Activated CD4-positive, alpha-beta T cell treated with anti-CD3 and anti-CD28 coated beads, Interleukin-2, amount 50 U/mL, for 48 hours (primary cell): ENCODE measurements at regions not wholly inside any gene's neighbourhood (a gene's known extent, or its start where the extent isn't known, plus 50 kb on each side); places are given as distances from the start of the nearest gene placed in this dataset.
A peak's percentile ranks its signal among the peaks of the same experiment; 100 is the strongest.

ENCODE experiments used
- DNase-seq, 2 experiments: peaks; one replicate each; pipeline ENCODE4 v3.0.0-alpha.2; 2020

GRCh38 chr6:16849988-16850680 lies 88.9 kb upstream of the ATXN1 start:
- no peak for DNase-seq

DNA sequence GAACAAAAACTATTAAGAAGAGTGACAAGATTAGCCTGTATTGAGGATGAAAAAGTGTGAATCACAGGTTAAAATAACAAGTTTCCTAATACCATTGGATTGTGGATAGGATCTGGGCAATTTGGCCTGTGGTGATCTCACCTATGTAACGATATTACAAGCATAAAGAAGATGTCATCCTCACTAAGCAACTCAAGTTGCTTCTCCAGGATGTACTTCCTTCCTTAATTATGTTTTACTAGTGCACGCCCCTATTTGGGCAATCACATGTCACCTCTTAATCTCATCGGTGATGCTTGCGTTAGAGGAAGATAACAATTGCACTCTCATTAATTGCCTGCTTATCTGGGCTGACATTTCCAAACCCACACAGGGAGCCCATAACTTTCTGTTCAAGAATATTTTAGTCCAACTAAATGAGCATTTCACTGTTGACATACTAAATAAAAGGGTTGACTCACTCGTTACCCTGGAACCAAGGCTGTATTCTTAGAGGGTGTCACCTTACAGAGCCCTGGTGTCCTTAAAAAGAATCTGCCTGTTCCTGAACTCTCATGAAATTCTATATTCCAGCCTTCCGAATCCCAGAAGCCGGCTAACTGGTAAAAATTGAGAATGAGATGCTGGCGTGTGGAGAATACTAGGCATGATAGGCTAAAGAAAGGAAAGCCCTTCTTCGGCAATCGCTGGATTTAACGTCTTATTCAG lies 88.2 kb upstream of the ATXN1 start:
- no peak for DNase-seq

GRCh38 chr6:16846399-16846778 lies 85.1 kb upstream of the ATXN1 start:
- DNase-seq: no peak

- no peak for DNase-seq
Observed at GRCh38 chr6:16844183-16844582, 82.9 kb upstream of the ATXN1 start.

DNA sequence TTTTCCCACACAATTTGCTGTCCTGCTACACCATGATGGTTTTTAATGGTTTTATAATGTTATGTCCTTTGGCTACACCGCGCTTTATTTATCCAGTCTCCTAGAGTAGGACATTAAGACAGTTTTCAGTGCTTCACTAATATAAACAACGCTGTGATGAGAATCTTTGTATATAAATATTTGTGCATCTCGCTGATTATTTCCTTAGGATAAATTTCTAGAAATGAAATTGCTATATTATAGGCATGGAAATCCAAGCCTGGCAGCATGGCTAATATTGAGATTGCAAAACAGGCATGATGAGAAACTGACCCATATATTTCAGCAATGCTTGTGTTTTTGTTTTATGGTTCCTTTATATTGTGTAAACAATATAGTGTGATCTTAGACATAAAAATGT lies 81.4 kb upstream of the ATXN1 start:
- DNase-seq: no peak

DNA sequence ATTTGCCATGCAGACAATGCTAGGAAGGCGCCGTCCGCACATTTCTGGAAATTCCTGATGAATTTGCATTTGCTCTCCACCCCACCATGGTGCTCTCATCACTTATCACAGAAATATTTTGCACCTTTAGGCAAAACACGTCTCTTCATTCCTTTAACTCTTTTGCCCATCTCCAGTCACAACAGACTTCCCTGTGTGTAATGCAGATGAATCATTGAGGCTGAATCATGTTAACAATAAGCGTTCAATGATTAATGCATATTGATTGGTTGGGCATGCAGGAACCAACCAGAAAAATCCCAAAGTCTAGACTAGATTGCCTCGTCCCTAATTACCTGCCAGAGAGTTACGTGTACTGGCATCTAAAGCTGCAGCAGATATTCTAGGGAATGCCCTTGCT lies 80.0 kb upstream of the ATXN1 start:
- no peak for DNase-seq

DNA sequence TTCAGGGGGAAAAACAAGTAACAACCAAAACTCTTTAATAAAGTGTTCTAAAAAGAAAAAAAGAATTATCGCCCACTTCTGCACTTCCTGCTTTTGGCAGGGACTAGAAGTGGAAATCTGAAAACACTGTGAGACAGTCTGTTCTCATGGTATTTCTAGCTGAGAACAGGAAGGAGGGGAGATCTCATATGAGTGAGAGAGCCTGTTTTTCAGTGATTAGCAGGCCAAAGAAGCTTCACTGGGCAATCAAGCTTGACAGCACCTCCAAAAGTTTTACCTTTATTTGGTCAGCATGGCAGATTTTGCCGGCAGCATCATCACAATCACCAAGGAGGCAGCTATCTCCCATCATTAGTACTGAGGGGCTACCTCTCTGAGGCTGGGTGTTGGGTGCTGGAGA lies 79.5 kb upstream of the ATXN1 start:
- DNase-seq: no peak

DNA sequence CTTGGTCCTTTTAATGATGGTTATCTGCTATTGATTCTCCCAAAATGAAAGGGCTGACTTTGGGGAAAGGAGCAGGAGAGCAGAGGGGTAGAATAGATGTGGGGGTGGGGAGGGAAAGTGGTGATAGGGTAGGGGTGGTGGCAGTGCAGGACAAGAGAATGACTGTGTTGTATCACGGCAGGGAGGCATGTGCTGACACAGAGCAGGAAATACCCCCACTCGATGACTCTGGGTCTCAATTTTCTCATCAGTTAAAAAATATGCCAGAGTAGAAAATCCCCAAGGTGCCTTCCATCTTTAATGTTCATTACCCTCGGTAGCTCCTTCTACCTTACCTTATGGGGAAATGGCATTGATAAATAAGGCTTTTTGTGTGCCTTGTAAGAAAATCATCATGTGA lies 79.0 kb upstream of the ATXN1 start:
- no peak for DNase-seq

DNA sequence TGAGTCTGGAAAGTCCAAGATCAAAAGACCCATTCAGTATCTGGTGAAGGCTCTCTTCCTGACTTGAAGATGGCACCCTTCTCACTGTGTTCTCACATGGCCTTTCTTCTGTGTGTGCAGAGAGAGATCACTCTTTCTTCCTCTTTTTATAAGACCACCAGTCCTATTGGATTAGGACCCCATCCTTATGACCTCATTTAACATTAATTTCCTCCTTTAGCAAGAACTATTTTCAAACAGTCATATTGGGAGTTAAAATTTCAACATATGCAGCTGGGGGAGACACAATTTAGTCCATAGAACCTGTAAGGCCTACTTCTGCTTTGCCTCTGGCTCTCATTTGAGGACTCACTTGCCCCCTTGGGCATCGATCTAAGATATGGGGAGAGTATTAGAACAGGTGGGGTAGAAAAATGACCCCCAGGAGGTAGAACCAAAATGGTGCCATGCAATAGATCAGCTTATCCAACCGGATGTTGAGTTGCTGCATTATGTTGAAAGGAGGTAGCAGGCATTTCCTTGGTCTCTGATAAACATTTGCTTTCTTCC lies 78.4 kb upstream of the ATXN1 start:
- no peak for DNase-seq

DNA sequence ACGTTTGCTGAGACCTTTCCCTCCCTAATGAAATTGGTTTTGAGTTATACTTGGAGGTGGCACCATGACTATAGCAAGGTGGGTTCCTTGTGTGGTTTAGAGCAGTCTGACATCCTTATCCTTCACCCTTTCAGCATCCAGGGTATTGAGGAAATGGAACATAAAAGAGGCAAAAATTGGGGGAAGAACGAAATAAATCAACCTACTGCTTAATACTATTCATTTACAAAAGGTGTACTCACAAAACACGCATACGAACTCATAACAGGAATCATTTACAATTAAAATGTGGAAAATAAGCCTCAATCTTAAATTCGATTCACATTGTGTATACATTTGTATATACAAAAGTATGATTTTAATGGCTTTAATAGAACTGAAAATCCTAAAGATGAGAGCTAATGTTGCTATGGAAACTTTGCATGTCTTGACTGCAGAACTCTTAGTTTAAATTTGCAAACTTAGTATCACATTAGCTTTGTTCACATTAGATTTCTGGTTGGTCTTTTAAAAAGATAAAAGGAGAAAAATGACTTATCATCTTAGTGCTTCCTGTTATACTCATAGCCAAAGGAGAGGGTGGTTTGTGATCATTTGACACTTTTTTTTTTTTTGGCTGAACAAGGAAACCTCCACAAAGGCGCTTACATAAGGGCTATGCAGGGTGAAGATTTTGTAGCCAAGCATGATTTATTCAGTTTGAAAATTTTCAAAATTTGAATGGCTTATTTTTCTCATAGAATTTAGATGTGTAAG lies 76.1 kb upstream of the ATXN1 start:
- DNase-seq: no peak

GRCh38 chr6:16836144-16836981 lies 75.1 kb upstream of the ATXN1 start:
- DNase-seq: no peak

DNA sequence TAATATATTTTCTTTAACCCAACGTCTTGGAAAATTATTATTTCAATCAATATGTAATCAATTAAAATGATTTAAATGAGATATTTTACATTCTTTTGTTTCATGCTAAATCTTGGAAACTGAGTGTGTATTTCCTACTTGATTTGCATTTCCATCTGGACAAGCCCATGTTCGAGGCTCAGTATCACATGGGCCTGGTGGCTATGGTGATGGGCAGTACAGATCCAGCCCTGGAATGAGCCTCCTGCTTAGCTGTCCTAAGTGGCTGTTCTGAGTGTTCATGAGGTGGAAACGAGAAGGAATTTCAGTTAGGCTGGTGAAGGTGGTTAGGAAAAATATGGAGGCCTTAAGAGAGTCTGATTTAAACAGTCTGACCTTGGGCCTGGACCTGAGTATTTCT lies 73.0 kb upstream of the ATXN1 start:
- no peak for DNase-seq

DNA sequence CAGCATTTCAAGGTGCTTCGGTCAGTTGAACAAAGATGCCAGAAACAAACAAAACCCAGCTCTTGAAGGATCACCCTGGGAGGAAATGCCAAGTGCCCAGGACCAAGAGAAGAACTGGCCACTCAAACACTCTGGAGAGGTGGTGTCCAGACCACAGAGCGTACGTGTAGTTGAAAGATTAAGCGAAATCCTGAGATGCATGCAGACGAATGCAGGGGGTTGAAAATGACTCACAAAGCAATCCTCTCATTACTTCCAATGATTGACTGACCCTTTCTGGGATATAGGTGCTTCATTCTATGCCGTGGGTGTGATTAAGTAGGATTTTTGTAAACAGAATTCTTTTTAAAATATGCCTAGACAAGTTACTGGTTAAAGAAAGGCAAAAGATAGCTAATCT lies 71.5 kb upstream of the ATXN1 start:
- DNase-seq: no peak

- no peak for DNase-seq
Observed at GRCh38 chr6:16832043-16832567, 70.8 kb upstream of the ATXN1 start.

GRCh38 chr6:16831136-16831535 lies 69.9 kb upstream of the ATXN1 start:
- no peak for DNase-seq

DNA sequence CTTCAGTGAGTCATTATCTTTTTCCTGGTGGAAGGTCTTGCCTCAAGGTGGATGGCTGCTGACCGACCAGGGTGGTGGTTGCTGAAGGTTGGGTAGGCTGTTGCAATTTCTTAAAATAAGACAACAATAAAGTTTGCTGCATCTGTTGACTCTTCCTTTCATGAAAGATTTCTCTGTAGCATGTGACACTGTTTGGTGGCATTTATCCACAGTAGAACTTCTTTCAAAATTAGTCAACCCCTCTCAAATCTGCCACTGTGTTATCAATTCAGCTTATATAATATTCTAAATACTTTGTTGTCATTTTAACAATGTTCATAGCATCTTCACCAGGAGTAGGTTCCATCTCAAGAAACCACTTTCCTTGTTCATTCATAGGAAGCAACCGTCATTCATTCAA lies 66.8 kb upstream of the ATXN1 start:
- DNase-seq: no peak

DNA sequence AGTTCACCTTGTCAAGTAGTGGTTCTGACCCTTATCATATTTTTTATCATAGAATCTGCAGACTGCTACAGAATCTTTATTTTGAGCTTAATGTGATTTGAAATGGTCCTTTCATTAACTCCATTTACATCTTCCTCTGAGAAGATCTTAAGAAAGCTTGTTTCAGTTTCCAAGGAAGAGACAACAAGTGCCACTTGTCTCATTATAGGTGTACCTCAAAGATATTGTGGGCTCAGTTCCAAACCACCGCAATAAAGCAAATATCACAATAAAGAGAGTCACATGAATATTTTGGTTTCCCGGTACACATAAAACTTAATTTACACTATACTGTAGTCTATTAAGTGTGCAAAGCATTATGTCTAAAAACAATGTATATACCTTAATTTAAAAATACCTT lies 66.4 kb upstream of the ATXN1 start:
- DNase-seq: no peak

DNA sequence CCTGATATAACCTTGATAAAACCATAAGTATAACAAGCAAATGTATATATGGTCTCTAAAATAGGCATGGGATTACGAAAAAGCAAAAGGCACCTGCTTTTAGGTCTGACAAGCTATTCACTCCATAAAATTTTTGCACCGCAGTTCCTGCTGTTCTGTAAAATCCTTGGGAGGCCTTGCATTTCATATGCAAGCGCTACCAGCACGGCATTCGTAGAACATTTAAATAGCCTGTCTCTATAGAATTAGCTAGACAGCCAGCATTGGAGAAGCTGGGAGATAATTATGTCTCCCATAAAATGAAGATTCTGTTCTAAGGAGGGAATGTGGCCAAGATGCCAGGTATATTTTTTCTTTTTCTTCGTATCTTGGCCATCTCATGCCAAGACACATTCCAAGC lies 64.5 kb upstream of the ATXN1 start:
- DNase-seq: no peak

DNA sequence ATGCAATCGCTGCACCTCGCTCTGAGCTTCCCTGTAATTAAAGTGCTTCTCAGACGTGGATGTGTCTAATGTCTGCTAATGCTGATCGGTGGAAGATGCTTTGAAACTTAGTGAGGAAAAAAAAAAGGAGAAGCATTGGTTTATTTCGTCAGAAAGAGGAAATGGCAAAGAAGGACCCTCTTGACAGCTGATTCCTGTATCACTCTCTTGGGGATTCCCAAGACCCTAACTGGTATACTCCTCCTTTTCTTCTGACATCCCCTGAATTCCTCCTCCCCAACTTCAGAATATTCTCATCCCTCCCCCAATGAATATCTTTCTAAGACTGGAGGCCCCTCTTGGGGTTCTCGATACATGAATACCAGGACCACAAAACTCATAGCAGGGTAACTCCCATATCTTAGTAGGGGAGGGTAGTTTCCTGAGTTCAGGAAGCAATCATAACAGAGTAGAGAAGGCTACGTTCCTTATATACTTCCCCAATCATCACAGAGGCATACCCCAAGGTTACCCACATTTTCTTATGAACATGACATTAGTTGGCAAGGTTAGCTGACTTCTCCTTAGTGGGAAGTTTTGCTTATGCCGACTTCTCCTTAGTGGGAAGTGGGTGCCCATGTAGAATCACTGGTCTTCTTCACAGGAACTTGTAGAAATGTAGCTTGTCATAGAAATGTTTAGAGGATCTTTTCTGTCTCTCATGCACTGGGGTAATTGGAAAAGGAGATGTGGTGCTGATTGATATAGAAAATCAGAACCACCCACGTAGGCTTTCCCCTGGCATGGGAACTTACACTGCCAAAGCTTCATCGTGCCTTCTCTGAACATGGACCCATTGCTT lies 63.8 kb upstream of the ATXN1 start:
- peak in 1 of 2 experiments; percentile 24 for DNase-seq

GRCh38 chr6:16823718-16824352 lies 62.6 kb upstream of the ATXN1 start:
- no peak for DNase-seq
